ENCODE measurements at regions not wholly inside any gene's neighbourhood (a gene's known extent, or its start where the extent isn't known, plus 50 kb on each side); places are given as distances from the start of the nearest gene placed in this dataset.

GRCh38 chr9:82216435-82216834, 227.9 kb downstream of the SPATA31D1 start:
- DNase-seq (ENCODE audit: low read depth in 2 of 2): no peak

- DNase-seq (ENCODE audit: low read depth in 2 of 2): no peak
These were observed 234.9 kb downstream of the SPATA31D1 start for GRCh38 chr9:82223442-82223841.

GRCh38 chr9:82231411-82231810, 242.8 kb downstream of the SPATA31D1 start:
- DNase-seq (ENCODE audit: low read depth in 2 of 2): no peak

- no peak for DNase-seq (ENCODE audit: low read depth in 2 of 2)
These were observed 245.8 kb downstream of the SPATA31D1 start for GRCh38 chr9:82234160-82234943.

GRCh38 chr9:82242285-82242963, 253.9 kb downstream of the SPATA31D1 start:
- no peak for DNase-seq (ENCODE audit: low read depth in 2 of 2)

- no peak for DNase-seq (ENCODE audit: low read depth in 2 of 2)
These were observed 258.7 kb downstream of the SPATA31D1 start for GRCh38 chr9:82247318-82247717.

GRCh38 chr9:82252116-82252515, 263.5 kb downstream of the SPATA31D1 start:
- DNase-seq (ENCODE audit: low read depth in 2 of 2): peak in 1 of 2 experiments; percentile 36

GRCh38 chr9:82254646-82255367, 266.2 kb downstream of the SPATA31D1 start:
- peak; percentile 41 to 47 for DNase-seq (ENCODE audit: low read depth in 2 of 2)

- DNase-seq (ENCODE audit: low read depth in 2 of 2): peak in 1 of 2 experiments; percentile 6
These were observed 267.1 kb downstream of the SPATA31D1 start for GRCh38 chr9:82255481-82256176.

- no peak for DNase-seq (ENCODE audit: low read depth in 2 of 2)
These were observed 272.1 kb downstream of the SPATA31D1 start for GRCh38 chr9:82260691-82261090.

GRCh38 chr9:82263619-82264018, 275.0 kb downstream of the SPATA31D1 start:
- DNase-seq (ENCODE audit: low read depth in 2 of 2): no peak

- peak; percentile 96 to 97 for DNase-seq (ENCODE audit: low read depth in 2 of 2)
These were observed 282.6 kb downstream of the SPATA31D1 start for GRCh38 chr9:82271106-82271561.

- no peak for DNase-seq (ENCODE audit: low read depth in 2 of 2)
These were observed 284.5 kb downstream of the SPATA31D1 start for GRCh38 chr9:82273121-82273520.

- DNase-seq (ENCODE audit: low read depth in 2 of 2): no peak
These were observed 286.8 kb downstream of the SPATA31D1 start for GRCh38 chr9:82275258-82275927.

- no peak for DNase-seq (ENCODE audit: low read depth in 2 of 2)
These were observed 292.5 kb downstream of the SPATA31D1 start for GRCh38 chr9:82281066-82281465.

GRCh38 chr9:82284758-82285157, 296.2 kb downstream of the SPATA31D1 start:
- no peak for DNase-seq (ENCODE audit: low read depth in 2 of 2)

- no peak for DNase-seq (ENCODE audit: low read depth in 2 of 2)
These were observed 306.6 kb downstream of the SPATA31D1 start for GRCh38 chr9:82295181-82295580.

GRCh38 chr9:82299870-82300269, 311.3 kb downstream of the SPATA31D1 start:
- DNase-seq (ENCODE audit: low read depth in 2 of 2): no peak

GRCh38 chr9:82302968-82303655, 314.5 kb downstream of the SPATA31D1 start:
- DNase-seq (ENCODE audit: low read depth in 2 of 2): no peak

GRCh38 chr9:82308836-82309235, 320.3 kb downstream of the SPATA31D1 start:
- DNase-seq (ENCODE audit: low read depth in 2 of 2): no peak

- no peak for DNase-seq (ENCODE audit: low read depth in 2 of 2)
These were observed 325.1 kb downstream of the SPATA31D1 start for GRCh38 chr9:82313697-82314096.
